Body of pancreas (tissue), 4 donors: ENCODE measurements at regions not wholly inside any gene's neighbourhood (a gene's known extent, or its start where the extent isn't known, plus 50 kb on each side); places are given as distances from the start of the nearest gene placed in this dataset.

Experiments
- ATAC-seq: fragments of 150-250 bp; one replicate; pipeline ENCODE4 v1.9.1; 2016
- DNase-seq, 4 donors: peaks; one replicate each; pipeline ENCODE4 v3.0.0-alpha.2; 2019
- H3K27ac ChIP-seq, 4 donors: fragments of 200-600 bp; sonication (generic); 1 replicate in 3 of 4; 2 replicates in 1 of 4; pipeline versions ENCODE4 v1.5.1 to v1.6.1; 2016 to 2019; ENCODE audit warnings: mild to moderate bottlenecking in 1 of 4, mixed read lengths in 1 of 4, moderate library complexity in 1 of 4
- H3K27me3 ChIP-seq, 2 donors: fragments of 200-600 bp; sonication (generic); one replicate each; pipeline ENCODE4 v1.6.0; 2016; ENCODE audit warnings: mild to moderate bottlenecking in 1 of 2
- H3K36me3 ChIP-seq, 2 donors: fragments of 200-600 bp; sonication (generic); replicated peaks in 1 of 2; 2 replicates each; pipeline ENCODE4 v1.5.1; 2016; ENCODE audit warnings: low read depth in 2 of 2; ENCODE audit not compliant: insufficient read depth in 1 of 2
- H3K4me1 ChIP-seq: fragments of 200-600 bp; sonication (generic); one replicate; pipeline ENCODE4 v1.6.0; 2016
- H3K4me3 ChIP-seq, 2 donors: fragments of 200-600 bp; sonication (generic); 1 replicate in 1 of 2; 2 replicates in 1 of 2; pipeline ENCODE4 v1.5.1; 2016 to 2019
- H3K9me3 ChIP-seq, 3 donors: fragments of 200-600 bp; sonication (generic); 1 replicate in 2 of 3; 2 replicates in 1 of 3; pipeline ENCODE4 v1.5.1; 2016
- POLR2A ChIP-seq, 3 donors: fragments of 450-650 bp; IDR thresholded peaks; one replicate each; pipeline ENCODE4 v1.6.1; 2016; ENCODE audit warnings: antibody characterized with exemption in 3 of 3, mild to moderate bottlenecking in 2 of 3
- WGBS, 2 donors: methylation state at CpG; one replicate each; pipeline ENCODE4 v1.1.5; 2017; 5-methylcytosine and 5-hydroxymethylcytosine counted together
- intact Hi-C: fragments of 100-400 bp; cut with DNase I; formaldehyde crosslinking; loops from one replicate; pipeline ENCODE4 v1.15.1; 2023
- TF ChIP-seq, protein P1 (sequence below), 7 experiments: fragments of 450-650 bp in 4 of 7; fragments of 200-600 bp in 3 of 7; sonication (generic) in 3 of 7; IDR thresholded peaks; one replicate each; pipeline ENCODE4 v1.5.1; 2016 to 2019; ENCODE audit warnings: antibody characterized with exemption in 7 of 7

DNA sequence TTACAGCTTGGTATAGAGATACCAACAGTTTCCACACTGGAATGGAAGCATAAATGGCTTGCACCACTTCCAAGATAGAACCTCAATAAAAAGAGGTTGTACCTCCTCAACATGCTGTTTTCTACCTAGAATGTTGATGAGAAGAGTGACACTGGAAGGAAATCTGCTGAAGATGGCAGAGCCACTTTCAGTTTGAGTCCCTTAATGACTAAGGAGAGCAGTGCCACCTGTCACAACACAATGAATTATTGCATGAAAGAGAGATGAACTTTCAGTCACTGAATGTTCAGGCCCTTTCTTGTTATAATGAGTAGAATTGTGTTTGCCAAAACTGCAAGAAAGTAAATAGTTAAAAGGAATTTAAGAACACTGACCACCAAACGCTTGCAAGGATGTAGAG, 958.5 kb downstream of the DTWD2 start:
- no peaks in the 10 kb centered on the region for H3K4me1 ChIP-seq
- intact Hi-C loops, result no loop called here
- ATAC-seq, result no peak
- WGBS, 2 donors, result 28 to 33% methylated on average over 1 of the region's 1 CpG
- no peaks in the 10 kb centered on the region for H3K9me3 ChIP-seq
- no peaks in the 10 kb centered on the region for H3K36me3 ChIP-seq
- no peak overlapping the region for H3K27ac ChIP-seq
- H3K4me3 ChIP-seq, result no peak overlapping the region
- H3K27me3 ChIP-seq, result no peaks in the 10 kb centered on the region
- DNase-seq, result no peak
- no peak for TF ChIP-seq POLR2A (IDR thresholded peaks at IDR 0.05)
- TF ChIP-seq, protein P1, sequence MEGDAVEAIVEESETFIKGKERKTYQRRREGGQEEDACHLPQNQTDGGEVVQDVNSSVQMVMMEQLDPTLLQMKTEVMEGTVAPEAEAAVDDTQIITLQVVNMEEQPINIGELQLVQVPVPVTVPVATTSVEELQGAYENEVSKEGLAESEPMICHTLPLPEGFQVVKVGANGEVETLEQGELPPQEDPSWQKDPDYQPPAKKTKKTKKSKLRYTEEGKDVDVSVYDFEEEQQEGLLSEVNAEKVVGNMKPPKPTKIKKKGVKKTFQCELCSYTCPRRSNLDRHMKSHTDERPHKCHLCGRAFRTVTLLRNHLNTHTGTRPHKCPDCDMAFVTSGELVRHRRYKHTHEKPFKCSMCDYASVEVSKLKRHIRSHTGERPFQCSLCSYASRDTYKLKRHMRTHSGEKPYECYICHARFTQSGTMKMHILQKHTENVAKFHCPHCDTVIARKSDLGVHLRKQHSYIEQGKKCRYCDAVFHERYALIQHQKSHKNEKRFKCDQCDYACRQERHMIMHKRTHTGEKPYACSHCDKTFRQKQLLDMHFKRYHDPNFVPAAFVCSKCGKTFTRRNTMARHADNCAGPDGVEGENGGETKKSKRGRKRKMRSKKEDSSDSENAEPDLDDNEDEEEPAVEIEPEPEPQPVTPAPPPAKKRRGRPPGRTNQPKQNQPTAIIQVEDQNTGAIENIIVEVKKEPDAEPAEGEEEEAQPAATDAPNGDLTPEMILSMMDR (IDR thresholded peaks at IDR 0.05), result no peak

DNA sequence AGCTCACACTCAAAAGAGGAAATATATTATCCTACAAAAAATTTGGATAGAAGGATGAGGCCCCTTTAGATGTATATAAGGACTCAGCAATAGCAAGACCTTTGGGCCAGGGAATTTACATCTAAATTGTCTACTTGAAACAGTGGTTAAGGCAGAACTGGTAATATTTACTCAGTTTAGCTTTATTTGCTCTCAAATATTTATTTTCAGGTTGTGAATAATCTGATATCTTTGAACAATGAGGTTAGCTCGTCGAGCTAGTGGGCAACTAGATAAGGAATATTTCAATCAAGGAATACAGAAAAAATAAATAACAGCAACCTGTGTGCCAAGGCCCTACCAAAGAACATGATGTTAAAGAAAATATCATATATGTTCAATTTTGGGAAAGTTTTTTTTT, 966.3 kb downstream of the DTWD2 start:
- ATAC-seq (no peak), DNase-seq (no peak)
- 29 to 43% methylated on average over 2 of the region's 2 CpGs for WGBS, 2 donors
- Histone ChIP-seq H3K4me3 (no peak overlapping the region), H3K27ac (no peak overlapping the region), H3K27me3 (no peaks in the 10 kb centered on the region), H3K4me1 (no peaks in the 10 kb centered on the region), H3K36me3 (no peaks in the 10 kb centered on the region), H3K9me3 (no peaks in the 10 kb centered on the region)
- TF ChIP-seq POLR2A (IDR thresholded peaks at IDR 0.05), result no peak
- TF ChIP-seq, protein P1 (IDR thresholded peaks at IDR 0.05), result no peak
- intact Hi-C loops, result no loop called here

DNA sequence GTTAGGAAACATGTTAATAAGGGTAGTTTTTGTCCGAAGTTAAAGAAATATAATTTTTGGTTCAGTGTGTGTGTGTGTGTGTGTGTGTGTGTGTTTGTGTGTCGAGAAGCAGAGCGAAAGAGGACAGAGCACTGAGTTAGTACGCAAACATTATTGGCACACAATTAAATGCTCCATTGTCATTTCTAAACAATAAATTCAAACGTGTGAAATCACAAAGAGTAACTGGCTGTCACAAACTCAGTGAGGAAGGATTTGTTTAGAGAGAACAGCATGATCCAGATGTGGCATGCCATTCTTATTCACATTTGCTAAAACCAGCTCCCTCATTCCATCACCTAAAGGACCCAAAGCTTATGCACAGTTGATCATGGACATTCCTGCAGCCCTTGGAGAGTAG, 970.8 kb downstream of the DTWD2 start:
- Histone ChIP-seq H3K36me3 (no peaks in the 10 kb centered on the region), H3K4me3 (no peak overlapping the region), H3K4me1 (no peaks in the 10 kb centered on the region), H3K27ac (no peak overlapping the region), H3K9me3 (no peaks in the 10 kb centered on the region), H3K27me3 (no peaks in the 10 kb centered on the region)
- intact Hi-C loops, result no loop called here
- ATAC-seq (no peak), DNase-seq (no peak)
- TF ChIP-seq, protein P1 (IDR thresholded peaks at IDR 0.05), result no peak
- TF ChIP-seq POLR2A (IDR thresholded peaks at IDR 0.05), result no peak
- 55 to 69% methylated on average over 5 of the region's 5 CpGs for WGBS, 2 donors

DNA sequence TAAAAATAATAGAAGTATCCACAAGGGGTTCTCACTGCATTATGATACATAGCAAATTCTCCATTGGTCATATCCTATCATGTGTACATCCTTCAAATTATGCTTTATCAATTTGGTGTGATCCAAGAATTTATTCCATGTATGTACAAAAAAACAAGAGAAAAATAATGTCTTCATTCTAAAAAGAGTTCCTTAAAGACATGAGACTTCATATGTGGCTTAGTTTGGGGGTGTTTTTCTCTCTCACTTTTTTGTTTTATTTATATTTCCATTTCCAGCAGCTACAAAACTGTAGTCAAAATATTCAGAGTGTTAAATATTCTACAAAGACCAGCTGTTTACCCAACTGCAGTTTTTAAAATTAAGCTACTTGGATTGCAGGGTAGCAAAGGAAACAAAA, 972.0 kb downstream of the DTWD2 start:
- Histone ChIP-seq H3K27ac (no peak overlapping the region), H3K4me3 (no peak overlapping the region), H3K9me3 (no peaks in the 10 kb centered on the region), H3K36me3 (no peaks in the 10 kb centered on the region), H3K27me3 (no peaks in the 10 kb centered on the region), H3K4me1 (no peaks in the 10 kb centered on the region)
- ATAC-seq (no peak), DNase-seq (no peak)
- intact Hi-C loops, result no loop called here
- TF ChIP-seq POLR2A (IDR thresholded peaks at IDR 0.05), result no peak
- TF ChIP-seq, protein P1 (IDR thresholded peaks at IDR 0.05), result no peak

DNA sequence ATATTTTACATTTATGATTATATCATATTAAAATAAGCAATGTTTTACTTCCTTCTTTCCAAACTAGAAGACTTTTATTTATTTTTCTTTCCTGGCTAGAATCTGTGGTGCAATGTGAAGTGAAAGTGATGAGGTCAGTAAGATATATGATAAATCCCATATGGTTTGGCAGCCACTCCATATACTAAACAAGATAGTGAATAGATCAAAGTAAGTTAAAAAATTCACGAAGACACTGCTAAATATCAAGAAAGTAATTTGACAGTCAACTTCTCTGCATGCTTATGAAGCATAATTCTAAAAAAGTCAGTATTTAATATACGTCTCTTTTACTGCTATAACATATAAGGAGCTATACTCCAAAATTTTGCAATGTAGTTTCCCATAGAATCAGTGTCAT, 972.8 kb downstream of the DTWD2 start:
- no peaks in the 10 kb centered on the region for H3K27me3 ChIP-seq
- no peak overlapping the region for H3K27ac ChIP-seq
- H3K9me3 ChIP-seq, result no peaks in the 10 kb centered on the region
- no peaks in the 10 kb centered on the region for H3K4me1 ChIP-seq
- TF ChIP-seq, protein P1 (IDR thresholded peaks at IDR 0.05), result no peak
- TF ChIP-seq POLR2A (IDR thresholded peaks at IDR 0.05), result no peak
- DNase-seq (no peak), ATAC-seq (no peak)
- no peaks in the 10 kb centered on the region for H3K36me3 ChIP-seq
- 63 to 71% methylated on average over 2 of the region's 2 CpGs for WGBS, 2 donors
- no peak overlapping the region for H3K4me3 ChIP-seq
- intact Hi-C loops, result no loop called here
